ENCODE measurements at regions not wholly inside any gene's neighbourhood (a gene's known extent, or its start where the extent isn't known, plus 50 kb on each side); places are given as distances from the start of the nearest gene placed in this dataset.

DNA sequence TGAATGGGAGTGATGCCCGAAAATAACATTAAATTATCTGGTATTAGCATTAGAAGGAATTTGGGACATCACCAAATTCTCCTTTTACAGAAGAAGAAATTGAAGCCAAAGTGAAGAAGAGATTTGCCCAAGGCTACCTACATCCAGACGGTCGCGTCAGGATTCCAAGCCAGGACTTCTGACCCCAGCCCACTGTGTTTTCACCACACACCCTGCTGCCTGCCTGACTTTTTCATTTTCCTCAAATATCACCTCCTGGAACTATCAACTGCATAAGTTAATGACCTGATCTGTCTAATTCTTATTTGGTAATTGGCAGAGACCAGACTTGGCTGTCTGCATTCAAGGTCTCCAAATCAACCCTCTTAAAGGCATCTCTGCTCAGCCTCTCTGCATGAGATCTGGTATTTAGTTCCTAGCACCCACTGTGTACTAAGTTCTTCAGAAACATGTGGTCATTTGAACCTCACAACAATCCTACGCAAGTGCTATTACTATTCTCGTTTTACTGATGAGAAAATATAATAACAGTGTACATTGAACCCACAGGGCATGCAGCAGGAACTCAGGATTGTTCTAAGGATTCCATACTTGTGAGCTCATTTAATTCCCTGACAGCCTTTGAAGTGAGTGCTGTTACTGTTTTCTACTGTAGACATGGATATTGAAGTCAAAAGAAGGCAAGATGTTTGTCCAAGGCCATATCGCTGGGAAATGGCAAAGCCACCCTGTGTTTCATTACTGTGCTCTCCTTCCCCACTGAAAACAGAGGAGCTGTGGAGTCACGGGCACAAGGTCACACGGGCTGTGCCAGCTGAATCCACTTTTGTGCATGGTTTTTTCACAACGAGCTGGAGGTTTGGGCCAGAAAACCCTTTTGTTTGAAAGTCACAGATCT lies 195.2 kb upstream of the C1QTNF7 start:
- no peak for ATAC-seq

DNA sequence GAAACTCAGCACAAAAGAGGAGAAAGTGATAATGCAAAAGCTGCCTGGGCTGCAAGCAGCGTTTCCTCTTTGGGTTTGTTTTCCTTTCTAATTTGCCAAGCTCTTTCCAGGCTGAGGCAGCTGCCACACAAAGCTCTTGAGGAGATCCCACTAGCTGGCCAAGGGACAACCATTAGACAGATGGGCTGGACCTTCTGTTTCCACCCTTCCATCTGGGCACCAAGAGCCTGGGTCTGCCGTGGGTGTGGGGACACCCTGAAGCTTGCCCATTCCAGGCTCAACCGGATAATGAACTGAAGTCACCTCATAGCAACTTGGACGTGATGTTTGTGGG lies 194.6 kb upstream of the C1QTNF7 start:
- peak in 1 of 2 donors; percentile 9 for ATAC-seq

DNA sequence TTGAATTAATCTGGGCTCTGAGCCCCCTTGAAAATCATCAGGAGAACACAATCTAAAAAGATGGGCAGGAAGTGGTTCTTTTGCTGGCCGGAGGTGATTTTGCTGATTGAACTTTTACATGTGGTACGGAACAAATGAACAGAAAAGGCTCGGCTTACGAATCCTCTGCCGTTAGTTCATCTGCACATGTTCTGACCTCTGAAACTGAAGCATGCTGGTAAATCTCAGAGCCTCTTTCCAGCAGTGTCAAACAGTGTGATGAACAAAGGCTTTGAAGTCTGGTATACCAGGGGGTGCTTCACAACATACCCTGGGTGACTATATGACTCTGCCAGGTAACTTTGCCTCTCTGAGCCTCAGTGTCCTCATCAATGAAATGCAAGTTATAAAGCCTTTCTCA lies 194.2 kb upstream of the C1QTNF7 start:
- ATAC-seq: peak; percentile 56 to 69

DNA sequence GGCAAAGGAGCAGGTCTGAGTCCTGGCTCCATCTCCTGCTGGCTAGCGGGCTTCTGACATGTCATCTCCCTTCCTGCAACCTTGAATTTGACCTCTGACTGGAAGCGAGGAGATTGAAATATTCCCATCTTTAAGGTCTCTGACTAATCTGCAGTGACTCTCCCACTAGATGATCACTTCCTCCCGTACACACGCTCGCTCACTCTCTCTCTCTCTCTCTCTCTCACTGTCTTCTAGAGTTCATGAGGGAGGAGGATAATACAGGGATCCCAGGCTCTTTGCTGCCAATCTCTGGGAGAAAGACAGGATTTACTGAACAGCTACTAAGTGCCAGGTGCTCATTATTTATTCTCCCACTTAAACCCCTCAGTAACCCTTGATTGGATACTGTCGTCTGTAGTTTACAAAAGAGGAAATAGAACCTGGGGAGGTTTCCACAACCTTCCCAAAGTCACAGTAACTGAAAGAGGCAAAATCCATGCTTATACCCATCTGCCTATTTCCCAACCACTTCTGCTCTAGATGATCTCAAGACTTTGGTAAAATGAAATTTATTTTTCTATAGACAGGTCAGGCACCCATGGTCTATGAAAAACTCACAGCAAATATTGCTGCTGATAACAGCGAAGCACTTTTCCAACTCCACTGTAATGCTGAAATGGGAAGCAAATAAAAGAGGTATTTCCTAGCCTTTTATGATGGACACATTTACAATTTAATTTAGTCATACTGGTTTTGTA lies 193.5 kb upstream of the C1QTNF7 start:
- no peak for ATAC-seq

DNA sequence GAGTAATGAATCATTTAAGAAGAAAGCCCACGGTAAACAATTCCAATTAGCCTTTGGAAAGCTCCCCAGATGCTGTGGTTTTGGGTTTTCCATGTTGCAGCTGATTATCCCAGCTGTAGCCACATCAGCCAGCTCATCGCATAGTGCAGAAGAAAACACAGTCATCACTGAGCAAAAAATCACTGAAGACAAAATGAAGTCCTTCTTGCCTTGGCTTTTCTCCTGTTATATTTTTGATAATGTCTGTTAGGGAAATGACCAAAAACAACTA lies 193.0 kb upstream of the C1QTNF7 start:
- no peak for ATAC-seq

DNA sequence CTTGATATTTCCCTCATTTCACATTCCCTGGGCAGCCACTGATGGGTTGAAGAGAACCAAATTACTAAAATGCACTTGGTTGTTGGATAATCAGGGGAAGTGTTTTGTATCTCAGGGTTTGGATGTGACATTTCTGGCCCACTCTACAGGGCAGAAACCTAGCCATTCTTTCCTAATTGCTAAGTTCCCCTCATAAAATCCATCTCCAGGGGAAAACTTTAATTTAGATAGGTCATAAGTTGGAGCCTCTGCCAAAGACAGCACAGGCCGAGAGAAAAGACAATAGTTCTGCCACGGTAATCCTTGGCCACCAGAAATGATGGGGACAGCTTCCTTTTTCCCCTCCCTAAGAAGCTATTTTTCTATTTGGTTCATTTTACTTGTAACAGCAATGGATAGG lies 192.7 kb upstream of the C1QTNF7 start:
- ATAC-seq: no peak

DNA sequence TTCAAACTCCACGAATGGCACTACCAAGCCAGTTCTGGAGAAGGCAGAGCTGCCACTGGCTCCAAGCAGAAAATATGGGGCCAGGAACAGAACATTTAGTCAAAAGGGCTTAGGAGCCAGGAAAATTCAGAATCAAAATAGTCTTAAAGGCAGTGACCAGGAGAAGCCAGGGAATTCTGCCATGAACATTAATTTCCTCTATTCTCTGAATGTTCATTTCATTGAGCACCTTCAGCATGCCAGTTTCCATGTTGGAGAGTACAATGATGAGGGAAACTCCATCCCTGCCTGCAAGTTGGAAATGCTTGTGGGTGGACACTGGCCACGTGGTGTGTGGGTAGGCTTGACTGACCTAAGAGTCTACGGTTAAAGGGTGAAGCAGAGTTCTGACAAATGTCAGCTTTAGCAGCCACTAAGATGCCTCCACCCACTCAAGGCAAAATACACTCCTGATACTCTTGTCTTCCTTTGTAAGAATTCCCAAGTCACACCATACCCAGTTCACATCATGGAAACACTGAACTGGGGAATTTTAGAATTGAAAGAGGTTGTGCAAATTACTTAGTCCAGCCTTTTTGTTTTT lies 190.1 kb upstream of the C1QTNF7 start:
- no peak for ATAC-seq

DNA sequence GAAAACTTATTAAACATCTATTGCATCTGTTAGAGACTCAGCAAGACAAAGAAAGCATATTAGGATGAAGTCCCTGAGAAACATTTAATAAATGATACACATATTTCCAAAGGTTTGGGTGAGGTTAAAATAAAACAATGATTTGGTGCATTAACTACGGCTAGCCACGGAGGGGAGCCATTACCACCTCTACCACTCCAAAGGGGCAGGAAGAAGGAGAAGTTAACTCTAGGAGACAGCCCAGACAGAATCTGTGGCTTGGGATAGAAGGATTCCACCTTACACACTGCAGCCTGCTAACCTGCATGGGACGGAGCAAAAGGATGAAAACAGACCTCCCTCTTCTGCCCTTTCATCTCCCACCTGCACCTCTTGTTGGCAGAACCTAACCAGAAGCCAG lies 189.1 kb upstream of the C1QTNF7 start:
- no peak for ATAC-seq

DNA sequence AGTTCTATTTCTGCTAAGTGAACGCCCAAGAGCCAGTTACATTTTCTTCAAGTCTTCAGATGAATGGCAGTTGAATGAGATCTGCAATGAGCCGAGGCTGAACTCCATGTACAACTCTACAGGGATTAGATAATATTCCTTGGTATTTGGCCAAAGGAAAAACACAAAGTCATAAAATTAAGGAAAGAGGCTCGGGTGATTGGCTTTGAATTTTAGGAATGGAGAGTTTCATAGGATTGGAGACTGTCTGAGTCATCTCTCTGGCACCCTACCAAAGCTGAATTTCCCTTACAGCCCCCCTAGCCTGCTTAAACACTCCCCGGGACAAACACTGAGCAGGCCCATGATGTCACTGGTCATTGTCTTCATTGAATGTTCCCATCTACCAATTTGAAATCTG lies 188.0 kb upstream of the C1QTNF7 start:
- ATAC-seq: no peak

DNA sequence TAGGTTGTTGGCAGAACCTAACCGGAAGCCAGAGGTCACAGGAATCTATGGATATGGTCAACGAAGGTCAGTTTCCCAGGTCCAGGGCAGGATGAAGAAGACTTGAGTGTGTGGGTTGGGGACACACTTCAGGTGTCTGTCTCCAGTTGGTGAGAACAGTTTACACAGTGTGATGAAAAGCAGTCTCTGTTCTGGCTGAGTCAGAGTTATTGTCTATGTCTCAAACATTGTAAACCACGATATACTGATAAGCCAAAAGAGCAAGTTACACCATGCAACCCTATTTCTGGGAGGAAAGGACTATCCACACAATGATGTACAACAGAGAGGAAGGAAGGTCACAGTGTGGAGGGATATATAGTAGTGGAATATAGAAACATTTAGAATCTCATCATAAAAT lies 187.1 kb upstream of the C1QTNF7 start:
- ATAC-seq: no peak

DNA sequence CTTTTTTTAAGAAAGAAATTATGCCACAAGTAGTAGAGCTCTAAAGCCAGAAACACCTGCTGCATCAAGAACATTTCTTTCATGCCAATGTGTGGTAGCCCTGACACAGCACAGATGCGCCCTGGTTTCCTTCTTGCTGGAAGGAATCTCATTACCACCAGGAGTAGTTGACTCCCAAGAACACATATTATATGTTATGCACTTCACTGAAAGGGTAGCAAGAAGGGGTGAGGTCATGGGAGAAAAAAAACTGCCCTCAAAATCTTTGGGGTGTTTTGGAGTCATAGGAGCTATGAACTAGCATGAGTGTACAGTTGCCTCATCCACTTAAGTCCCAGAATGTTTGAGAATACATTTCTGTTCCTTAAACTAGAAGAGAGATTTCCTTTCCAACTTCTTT lies 185.8 kb upstream of the C1QTNF7 start:
- no peak for ATAC-seq

DNA sequence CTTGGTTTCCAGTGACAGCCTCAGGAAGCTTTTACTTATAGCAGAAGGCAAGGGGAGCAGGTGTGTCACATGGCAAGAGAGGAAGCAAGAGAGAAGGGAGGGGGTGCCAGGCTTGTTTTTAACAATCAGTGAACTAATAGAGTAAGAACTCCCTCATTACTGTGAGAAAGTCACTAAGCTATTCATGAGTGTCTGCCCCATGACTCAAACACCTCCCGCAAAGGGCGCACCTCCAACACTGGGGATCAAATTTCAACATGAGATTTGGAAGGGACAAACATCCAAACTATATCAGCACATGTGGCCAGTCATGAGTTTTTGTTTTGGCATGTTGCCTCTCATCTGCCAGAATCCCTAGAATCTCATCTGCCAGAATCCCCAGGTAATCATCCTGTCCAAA lies 183.5 kb upstream of the C1QTNF7 start:
- no peak for ATAC-seq

DNA sequence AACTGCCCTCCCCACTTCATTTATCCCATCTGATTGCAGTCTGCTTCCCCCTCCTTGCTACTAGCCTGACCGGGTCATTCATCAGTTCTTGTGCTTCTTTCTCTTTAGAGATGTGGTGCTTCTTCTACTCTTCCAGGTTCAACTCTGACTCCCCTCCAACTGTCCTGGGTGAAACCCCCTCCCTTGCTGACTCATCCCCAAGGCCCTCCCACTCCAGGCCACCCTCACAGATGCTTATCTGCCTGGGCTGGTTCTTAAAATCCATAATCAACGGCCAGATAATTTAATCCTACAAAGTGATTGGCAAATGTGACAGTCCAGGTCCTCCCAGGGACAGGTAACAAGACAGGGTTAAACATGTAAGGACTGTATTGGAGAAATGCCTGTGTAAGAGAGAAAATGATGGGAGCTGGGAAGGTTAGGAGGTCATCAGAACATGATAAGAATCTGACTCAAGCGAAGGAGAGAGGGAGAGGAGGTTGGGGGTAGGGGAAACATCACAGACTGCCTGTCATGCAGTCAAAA lies 182.8 kb upstream of the C1QTNF7 start:
- no peak for ATAC-seq

DNA sequence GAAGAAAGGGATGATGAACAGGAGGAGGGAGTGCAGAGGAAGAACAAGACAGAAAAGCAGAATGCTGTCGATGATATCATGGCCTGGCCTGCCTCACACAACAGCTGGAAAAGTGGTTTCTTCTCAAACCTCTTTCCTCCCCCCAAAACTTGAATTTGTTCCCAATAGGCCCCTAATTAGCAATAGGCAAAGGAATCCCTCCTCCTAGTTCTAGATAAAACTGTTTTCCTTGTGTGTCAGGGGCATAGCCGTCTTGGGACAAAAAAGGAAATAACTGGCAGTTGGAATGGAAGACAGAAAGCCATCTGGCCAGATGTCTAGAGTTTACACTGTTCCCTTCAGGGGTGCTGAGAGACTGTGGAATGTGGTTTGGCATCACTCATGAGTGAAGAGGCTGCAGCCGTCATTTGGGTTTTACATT lies 177.8 kb upstream of the C1QTNF7 start:
- ATAC-seq: no peak

DNA sequence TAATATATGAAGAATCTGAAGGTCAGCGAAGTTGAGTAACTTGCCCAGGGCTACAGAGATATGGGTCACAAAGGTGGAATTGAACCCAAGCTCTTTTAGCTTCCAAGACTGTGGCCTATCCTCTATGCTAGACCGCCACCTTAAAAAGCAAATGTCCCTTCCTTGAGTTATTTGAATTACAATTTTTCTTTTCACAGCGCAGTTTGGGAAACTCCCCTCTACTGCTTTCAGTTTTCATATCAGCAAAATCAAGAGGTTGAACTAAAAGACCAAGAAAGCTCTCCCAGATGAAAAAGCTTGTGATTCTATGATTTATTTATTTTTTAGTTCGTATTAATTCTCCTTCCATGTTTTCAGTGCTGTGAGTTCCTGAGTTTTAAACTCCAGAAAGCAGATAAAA lies 174.5 kb upstream of the C1QTNF7 start:
- ATAC-seq: peak in 1 of 2 donors; percentile 38

DNA sequence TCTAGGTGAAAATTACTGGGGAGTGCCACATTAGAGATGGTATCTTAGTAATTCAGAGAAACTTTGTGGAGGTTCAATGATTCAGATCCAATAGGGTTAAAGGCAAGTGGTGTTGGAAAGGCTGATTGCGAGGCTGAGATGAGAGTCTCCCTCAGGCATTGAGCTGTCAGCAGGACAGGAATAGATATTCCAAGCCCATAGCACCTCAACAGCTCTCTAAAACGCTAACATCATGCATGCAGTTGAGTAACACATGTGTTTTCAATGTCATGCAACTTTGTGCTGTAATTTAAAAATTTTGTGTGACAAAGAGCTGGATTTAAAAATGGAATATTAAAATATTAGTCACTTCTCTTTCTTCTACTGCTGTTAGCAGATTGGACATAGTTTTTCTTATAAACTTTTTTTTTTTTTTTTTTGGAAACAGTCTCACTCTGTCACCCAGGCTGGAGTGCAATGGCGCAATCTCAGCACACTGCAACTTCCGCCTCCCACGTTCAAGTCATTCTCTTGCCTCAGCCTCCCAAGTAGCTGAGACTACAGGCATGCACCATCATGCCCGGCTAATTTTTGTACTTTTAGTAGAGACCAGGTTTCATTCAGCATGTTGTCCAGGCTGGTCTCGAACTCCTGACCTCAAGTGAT lies 173.5 kb upstream of the C1QTNF7 start:
- ATAC-seq: no peak

DNA sequence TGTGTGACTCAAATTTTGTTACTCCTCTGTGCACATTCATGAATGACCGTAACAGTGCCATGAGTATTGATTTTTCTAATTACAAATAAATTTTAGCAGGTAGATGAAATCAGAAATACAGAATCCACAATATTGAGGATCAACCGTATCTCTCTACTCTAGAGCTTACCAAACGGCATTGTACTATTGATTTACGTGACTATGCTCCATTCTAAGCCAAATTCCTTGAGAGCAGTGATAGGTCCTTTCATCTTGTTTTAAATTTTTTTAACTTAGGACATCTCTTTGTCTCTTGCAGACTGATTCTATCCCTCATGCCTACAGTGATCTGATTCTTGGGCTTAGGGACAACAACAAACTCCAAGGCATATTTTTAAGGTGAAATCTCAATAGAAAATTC lies 172.3 kb upstream of the C1QTNF7 start:
- ATAC-seq: no peak

DNA sequence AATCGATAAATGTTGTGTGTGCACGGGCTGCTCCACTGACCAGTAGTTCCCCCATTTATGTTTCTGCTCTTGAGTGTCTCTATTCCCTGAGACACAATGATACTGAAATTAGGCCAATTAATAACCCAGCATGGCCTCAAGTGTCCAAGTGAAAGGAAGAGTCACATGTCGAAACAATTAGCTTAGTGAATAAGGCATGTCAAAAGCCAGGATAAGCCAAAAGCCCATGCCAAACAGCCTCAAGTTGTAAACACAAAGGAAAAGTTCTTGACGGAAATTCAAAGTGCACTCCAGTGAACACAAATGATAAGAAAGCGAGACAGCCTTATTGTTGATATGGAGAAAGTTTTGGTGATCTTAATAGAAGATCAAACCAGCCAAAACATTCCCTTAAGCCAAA lies 167.1 kb upstream of the C1QTNF7 start:
- no peak for ATAC-seq

DNA sequence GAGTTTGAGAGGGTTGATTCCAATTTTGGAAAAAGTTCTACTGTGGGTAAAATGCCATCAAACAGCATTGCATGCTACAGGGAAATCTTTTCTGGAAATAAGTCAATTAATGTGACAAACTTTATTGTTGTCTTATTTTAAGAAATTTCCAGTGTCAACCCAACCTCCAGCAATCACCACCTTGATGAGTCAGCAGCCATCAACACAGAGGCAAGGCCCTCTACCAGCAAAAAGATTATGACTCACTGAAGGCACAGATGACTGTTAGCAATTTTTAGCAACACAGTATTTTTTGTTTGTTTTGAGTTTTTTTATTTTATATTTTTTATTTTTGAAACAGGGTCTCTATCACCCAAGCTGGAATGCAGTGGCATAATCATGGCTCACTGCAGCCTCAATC lies 165.4 kb upstream of the C1QTNF7 start:
- no peak for ATAC-seq

DNA sequence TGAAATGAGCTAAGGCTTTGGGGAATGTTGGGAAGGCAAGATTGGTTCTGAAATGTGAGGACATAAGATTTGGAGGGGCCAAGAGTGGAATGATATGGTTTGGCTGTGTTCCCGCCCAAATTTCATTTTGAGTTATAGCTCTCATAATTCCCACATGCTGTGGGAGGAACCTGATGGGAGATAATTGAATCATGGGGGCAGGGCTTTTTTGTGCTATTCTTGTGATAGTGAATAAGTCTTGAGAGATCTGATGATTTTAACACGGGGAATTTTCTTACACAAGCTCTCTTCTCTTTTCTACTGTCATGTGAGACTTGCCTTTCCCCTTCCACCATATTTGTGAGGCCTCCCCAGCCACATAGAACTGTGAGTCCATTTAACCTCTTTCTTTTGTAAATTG lies 157.6 kb upstream of the C1QTNF7 start:
- no peak for ATAC-seq

DNA sequence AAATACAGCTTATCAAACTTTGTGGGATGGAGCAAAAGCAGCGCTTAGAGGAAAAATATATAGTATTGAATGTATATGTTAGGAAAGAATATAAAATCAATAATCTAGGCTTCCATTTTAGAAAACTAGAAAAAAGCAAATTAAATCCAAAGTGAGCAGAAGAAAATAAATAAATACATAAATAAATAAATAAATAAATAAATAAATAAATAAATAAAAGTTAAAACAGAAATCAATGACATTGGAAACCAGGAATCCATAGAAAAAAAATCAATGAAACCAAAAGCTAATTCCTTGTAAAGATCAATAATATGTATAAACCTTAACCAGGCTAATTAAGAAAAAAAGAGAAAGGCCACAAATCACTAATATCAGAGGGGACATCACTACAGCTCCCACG lies 141.8 kb upstream of the C1QTNF7 start:
- ATAC-seq: no peak

DNA sequence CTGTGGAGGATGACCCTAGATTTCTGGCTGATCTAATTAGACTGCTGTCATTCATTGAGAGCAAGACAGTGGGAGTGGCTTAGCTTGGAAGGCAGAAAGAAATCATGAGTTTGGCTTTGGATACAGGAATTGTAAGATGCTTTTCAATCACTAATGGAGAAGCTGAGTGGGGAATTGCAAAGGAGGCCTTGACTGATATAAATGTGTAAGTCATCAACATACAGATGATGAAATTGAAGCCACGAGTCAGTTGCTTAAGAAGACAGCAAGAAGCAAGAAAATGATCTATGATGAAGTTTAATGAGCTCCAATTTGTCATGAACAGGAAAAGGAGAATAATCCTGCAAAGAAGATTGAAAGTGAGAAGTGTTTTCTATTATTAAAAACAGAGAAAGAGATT lies 136.7 kb upstream of the C1QTNF7 start:
- ATAC-seq: no peak

DNA sequence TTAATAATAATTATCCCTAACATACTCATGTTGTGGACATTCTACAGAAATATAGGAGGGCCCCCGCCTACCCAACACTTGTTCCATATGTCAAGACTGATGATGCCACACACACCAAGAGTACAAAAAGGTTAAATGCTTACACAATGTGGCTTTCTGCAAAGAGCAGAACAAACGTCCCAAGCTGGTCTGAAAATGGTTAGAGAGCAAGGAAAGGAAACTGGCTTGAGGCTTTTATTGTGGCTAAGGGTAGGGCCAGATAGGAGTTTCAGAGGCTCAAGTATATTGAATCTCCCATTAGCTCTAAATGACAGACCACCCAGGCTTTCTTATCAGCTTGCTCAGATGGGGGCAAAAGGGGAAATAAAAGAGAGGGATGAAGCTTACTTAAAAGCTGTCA lies 134.1 kb upstream of the C1QTNF7 start:
- ATAC-seq: no peak

DNA sequence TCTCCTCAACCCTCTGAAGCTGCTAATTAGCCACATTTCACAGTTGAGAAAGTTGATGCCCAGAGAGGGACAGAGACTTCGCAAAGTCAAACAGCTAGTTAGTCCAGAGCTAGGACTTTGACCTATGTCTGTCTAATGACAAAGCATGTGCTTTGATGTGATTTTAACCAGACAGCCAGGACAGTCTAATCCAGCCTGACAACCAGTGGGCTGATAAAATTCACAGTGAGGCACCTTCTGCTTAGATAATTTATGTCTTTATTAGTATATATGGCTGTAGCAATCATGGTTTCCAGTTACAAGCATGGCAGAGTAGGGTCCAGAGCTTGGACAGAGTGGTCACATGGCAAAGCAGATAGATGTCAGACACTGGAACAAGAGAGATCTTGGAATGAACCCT lies 133.6 kb upstream of the C1QTNF7 start:
- ATAC-seq: no peak
